ENCODE measurements at regions not wholly inside any gene's neighbourhood (a gene's known extent, or its start where the extent isn't known, plus 50 kb on each side); places are given as distances from the start of the nearest gene placed in this dataset.

- no peak for DNase-seq
These were observed 89.7 kb upstream of the CARD18 start for GRCh38 chr11:105229257-105229656.

GRCh38 chr11:105227363-105227762, 87.8 kb upstream of the CARD18 start:
- no peak for DNase-seq

- DNase-seq, result no peak
These were observed 87.2 kb upstream of the CARD18 start for GRCh38 chr11:105226766-105227165.

GRCh38 chr11:105226091-105226490, 86.5 kb upstream of the CARD18 start:
- no peak for DNase-seq

- peak in 1 of 2 experiments; percentile 30 for DNase-seq
These were observed 85.1 kb upstream of the CARD18 start for GRCh38 chr11:105224482-105225253.

DNA sequence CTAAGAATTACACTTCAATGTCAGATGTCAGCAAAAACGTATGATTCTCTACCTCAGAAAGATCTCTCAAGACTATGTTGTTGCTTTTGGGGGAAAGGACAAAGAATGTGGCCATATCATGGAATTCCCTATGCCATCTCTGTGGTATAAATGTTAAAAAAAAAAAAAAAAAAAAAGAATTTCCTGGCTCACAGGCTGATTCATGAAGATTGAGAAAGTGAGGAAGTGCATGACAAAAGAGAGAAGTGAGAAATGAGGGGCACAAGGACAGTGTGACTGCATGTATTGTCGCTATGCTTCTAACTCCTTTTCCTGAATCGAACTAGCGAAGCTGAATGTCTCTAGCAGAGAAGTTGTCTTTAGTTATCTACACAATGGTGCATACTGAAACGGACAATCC, 80.6 kb upstream of the CARD18 start:
- no peak for DNase-seq

- no peak for DNase-seq
These were observed 80.1 kb upstream of the CARD18 start for GRCh38 chr11:105219670-105220069.

DNA sequence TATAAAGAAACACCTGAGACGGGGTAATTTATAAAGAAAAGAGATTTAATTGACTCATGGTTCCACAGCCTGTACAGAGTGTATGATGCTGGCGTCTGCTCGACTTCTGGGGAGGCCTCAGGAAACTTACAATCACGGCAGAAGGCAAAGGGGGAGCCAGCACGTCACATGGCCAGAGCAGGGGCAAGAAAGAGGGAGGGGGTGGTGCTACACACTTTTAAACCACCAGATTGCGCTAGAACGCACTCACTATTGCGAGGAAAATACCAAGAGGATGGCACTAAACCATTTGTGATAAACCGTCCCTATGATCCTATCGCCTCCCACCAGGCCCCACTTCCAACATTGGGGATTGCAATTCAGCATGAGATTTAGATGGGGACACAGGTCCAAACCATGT, 79.7 kb upstream of the CARD18 start:
- no peak for DNase-seq

- no peak for DNase-seq
These were observed 76.0 kb upstream of the CARD18 start for GRCh38 chr11:105215528-105215927.

GRCh38 chr11:105211806-105212554, 72.4 kb upstream of the CARD18 start:
- no peak for DNase-seq

GRCh38 chr11:105208019-105208418, 68.5 kb upstream of the CARD18 start:
- DNase-seq, result no peak

GRCh38 chr11:105206633-105207032, 67.1 kb upstream of the CARD18 start:
- DNase-seq, result no peak

GRCh38 chr11:105204636-105205035, 65.1 kb upstream of the CARD18 start:
- DNase-seq, result no peak

- DNase-seq, result no peak
These were observed 64.1 kb upstream of the CARD18 start for GRCh38 chr11:105203569-105204240.

- DNase-seq, result no peak
These were observed 63.4 kb upstream of the CARD18 start for GRCh38 chr11:105202844-105203548.

GRCh38 chr11:105202422-105202821, 62.9 kb upstream of the CARD18 start:
- no peak for DNase-seq

GRCh38 chr11:105201166-105201565, 61.6 kb upstream of the CARD18 start:
- no peak for DNase-seq

DNA sequence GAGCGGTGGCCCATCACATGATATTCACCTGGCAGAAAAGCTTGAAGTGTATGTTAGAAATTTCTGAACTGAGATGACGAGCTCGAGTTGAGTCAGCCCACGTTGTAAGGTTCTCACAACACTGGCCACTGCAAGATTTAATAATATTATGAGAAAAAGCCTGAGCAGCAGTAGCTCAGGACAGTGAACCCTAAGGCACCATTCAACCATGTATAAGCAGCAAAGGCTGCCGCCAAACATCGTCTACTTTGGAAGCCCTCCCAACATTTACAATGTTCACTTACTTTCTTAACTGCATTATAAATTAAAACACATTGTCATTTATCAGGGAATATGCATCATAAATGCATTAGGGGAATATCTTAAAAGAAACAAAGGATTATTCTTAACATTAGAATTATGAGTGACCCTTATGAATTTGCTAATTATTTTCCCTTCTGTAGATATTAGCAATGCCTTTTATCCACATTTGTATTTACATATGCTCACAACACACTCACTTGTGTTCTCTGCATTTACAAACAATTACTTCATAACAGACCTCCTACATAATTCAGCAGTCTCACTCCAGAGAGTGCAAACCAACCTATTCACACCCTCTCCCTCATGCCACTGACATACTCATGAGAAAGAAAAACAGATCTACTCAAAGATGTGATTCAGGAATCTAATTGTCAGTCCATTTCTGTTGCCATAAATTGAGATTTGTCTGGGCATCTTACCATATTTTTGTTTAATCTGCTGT, 57.7 kb upstream of the CARD18 start:
- DNase-seq, result no peak

GRCh38 chr11:105193260-105193659, 53.7 kb upstream of the CARD18 start:
- DNase-seq, result no peak

GRCh38 chr11:105192115-105192514, 52.5 kb upstream of the CARD18 start:
- DNase-seq, result no peak

DNA sequence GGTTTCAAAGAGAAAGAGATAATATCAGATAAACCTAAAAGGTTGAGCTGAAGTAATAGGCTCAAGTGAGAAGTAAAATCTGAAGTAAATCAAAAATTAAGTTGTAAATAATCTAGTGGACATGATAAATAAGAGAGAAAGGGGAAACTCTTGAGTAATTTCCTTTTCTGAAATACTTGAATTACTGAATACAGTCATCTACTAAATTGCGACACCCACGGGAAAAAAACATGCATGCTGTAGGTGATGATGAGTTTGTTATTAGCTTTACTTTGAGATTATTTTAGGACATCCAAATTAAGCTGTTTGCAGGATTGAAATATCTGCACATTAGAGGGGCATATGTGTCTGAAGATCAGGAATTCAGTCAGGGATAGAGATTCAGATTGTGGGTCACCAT, 50.0 kb upstream of the CARD18 start:
- no peak for DNase-seq

Data from NCI-H446 (cell line).